ENCODE measurements at regions not wholly inside any gene's neighbourhood (a gene's known extent, or its start where the extent isn't known, plus 50 kb on each side); places are given as distances from the start of the nearest gene placed in this dataset.

- no peaks in the 10 kb centered on the region for H3K36me3 ChIP-seq
These were observed 285.7 kb downstream of the EPHA4 start for GRCh38 chr2:221286406-221286805.

DNA sequence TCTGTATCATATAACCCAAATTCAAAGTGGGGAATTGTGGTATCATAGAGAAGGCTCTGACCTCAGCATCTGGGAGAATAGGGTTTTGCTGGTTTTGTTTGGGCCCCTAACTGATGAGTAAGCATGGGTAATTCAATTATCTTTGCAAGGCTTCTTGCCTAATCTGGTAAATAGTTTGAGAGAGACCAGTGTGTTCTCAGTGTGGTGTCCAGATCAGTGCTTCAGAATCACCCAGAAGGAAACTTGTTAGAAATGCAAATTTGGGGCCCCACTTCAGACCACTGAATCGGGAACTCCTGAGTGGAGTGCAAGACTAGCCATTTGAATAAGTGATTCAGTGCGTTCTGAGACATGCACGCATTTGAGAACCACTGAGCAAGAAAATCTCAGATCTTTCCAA, 282.7 kb downstream of the EPHA4 start:
- FAIRE-seq = no peak
- Histone ChIP-seq H3K27me3 (no peaks in the 10 kb centered on the region), H3K4me3 (no peak overlapping the region), H3K9me3 (no peaks in the 10 kb centered on the region), H3K4me1 (no peaks in the 10 kb centered on the region), H3K27ac (no peak overlapping the region), H3K36me3 (no peaks in the 10 kb centered on the region)
- intact Hi-C loops (cut with DNase I) = no loop called here
- 70 to 72% methylated on average over 3 of the region's 3 CpGs for WGBS, 2 donors
- no peak for TF ChIP-seq CTCF (IDR thresholded peaks at IDR 0.05)
- no peak for DNase-seq
- ATAC-seq = no peak

More at GRCh38 chr2:221286406-221286805, 285.7 kb downstream of the EPHA4 start:
- Histone ChIP-seq H3K27me3 (no peaks in the 10 kb centered on the region), H3K4me1 (no peaks in the 10 kb centered on the region), H3K4me3 (no peak overlapping the region), H3K9me3 (no peaks in the 10 kb centered on the region), H3K27ac (no peak overlapping the region)
- intact Hi-C loops (cut with DNase I) = no loop called here
- no peak for TF ChIP-seq CTCF (IDR thresholded peaks at IDR 0.05)
- ATAC-seq = no peak
- FAIRE-seq = no peak
- no peak for DNase-seq

DNA sequence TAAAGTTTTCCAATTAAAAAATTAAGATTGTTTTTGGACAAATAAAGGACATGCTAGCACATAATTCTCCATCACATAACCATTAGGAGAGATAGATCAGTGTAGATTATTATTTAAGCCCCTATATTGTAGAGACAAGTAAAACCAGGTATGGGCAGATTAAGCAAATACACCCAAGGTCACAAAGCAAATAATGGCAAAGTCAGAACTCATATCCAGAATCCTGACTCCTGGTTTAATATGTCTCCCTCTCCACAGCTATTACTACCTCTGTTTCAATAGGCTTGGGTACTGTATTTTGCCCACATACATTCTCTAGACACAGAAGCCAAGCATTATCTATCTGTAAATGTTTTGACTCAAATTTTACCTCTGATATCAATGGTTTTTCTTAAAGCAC, 282.3 kb downstream of the EPHA4 start:
- Histone ChIP-seq H3K4me3 (no peak overlapping the region), H3K36me3 (no peaks in the 10 kb centered on the region), H3K27me3 (no peaks in the 10 kb centered on the region), H3K27ac (no peak overlapping the region), H3K4me1 (no peaks in the 10 kb centered on the region), H3K9me3 (no peaks in the 10 kb centered on the region)
- FAIRE-seq (no peak), ATAC-seq (no peak), DNase-seq (no peak)
- TF ChIP-seq CTCF (IDR thresholded peaks at IDR 0.05) = no peak
- intact Hi-C loops (cut with DNase I) = no loop called here

DNA sequence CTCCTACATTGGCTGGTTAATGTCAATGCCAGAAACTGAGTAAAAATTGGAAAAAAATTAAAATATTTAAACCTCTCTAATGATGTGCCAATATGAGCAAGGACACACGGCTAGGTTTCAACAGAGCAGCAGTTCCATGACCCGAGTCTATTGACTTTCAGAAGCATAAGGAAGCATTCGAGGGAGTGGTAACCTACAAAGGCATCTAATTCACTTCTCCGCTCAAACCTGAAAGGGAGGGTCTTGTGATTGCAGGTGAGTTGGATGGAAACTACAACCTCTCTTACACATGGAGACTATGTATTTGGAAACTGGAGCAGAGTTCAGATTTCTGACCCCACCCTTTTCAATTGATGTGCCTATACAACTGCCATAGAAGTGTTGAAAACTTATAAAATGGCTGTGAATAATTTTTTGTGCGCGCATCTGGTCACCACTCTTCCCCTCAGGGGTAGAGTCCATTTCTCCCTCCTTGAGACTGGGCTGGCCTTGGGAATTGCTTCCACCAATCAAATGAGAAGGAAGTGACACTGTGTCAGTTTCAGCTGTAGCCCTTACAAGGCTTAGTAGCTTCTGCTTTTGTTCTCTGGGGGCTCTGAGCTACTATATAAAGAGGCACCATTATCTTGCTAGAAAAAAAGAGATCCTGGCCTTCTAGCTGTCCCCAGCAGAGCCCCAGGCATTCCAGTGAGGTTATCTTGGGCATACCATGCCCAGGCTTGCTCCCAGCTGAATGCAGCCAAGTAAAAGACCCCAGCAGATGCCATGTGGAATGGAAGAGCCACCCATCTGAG, 278.0 kb downstream of the EPHA4 start:
- 77 to 78% methylated on average over 6 of the region's 6 CpGs for WGBS, 2 donors

More for the DNA sequence above, 278.0 kb downstream of the EPHA4 start:
- FAIRE-seq (no peak), DNase-seq (no peak), ATAC-seq (no peak)
- Histone ChIP-seq H3K27ac (no peak overlapping the region), H3K36me3 (no peaks in the 10 kb centered on the region), H3K27me3 (no peaks in the 10 kb centered on the region), H3K4me1 (no peaks in the 10 kb centered on the region), H3K4me3 (no peak overlapping the region), H3K9me3 (no peaks in the 10 kb centered on the region)
- intact Hi-C loops (cut with DNase I) = no loop called here
- TF ChIP-seq CTCF (IDR thresholded peaks at IDR 0.05) = no peak

Measured in pancreas (tissue), 10 donors.